ENCODE measurements at regions not wholly inside any gene's neighbourhood (a gene's known extent, or its start where the extent isn't known, plus 50 kb on each side); places are given as distances from the start of the nearest gene placed in this dataset.
"Not testable (repeated sequence)": the region's sequence is repeated elsewhere in the genome, so short reads cannot be mapped to it uniquely, and the experiment has no call there.

GRCh38 chr22:23471698-23472097 lies 108.4 kb downstream of the IGLL1 start:
- Histone ChIP-seq H3K4me3 (no peak overlapping the region), H3K9me3 (no peaks in the 10 kb centered on the region), H3K27me3 (no peaks in the 10 kb centered on the region), H3K4me1 (no peaks in the 10 kb centered on the region), H3K36me3 (no peaks in the 10 kb centered on the region), H3K27ac (no peak overlapping the region)
- intact Hi-C loops (cut with DNase I): no loop called here
- DNase-seq: no peak
- TF ChIP-seq POLR2A (IDR thresholded peaks at IDR 0.05) (no peak), EP300 (IDR thresholded peaks at IDR 0.05) (no peak), POLR2AphosphoS5 (IDR thresholded peaks at IDR 0.05) (no peak)
- TF ChIP-seq, protein P1, sequence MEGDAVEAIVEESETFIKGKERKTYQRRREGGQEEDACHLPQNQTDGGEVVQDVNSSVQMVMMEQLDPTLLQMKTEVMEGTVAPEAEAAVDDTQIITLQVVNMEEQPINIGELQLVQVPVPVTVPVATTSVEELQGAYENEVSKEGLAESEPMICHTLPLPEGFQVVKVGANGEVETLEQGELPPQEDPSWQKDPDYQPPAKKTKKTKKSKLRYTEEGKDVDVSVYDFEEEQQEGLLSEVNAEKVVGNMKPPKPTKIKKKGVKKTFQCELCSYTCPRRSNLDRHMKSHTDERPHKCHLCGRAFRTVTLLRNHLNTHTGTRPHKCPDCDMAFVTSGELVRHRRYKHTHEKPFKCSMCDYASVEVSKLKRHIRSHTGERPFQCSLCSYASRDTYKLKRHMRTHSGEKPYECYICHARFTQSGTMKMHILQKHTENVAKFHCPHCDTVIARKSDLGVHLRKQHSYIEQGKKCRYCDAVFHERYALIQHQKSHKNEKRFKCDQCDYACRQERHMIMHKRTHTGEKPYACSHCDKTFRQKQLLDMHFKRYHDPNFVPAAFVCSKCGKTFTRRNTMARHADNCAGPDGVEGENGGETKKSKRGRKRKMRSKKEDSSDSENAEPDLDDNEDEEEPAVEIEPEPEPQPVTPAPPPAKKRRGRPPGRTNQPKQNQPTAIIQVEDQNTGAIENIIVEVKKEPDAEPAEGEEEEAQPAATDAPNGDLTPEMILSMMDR (IDR thresholded peaks at IDR 0.05): no peak
- WGBS, 2 donors: 83 to 89% methylated on average over 3 of the region's 3 CpGs

DNA sequence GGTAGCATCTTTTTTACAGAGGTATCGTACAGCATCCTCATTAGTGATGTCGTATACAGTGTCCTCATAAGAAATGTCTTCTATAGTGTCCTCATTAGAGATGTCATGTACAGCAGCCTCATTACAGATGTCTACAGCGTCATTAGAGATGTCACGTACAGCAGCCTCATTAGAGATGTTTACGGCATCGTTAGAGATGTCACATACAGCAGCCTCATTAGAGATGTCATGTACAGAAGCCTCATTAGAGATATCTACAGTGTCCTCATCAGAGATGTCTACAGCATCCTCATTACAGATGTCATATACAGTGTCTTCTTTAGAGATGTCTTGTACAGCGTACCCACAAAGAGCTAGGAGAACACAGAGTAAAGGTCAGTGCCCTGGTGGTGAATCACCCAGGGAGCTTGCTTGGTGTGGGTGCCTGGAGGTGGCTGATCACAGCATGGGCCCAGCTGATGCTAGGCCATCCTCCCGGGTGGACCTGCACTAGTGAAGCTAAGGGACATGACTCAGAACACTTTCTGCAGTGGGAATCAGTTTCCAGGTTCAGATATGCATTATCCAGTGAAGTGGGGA lies 109.2 kb downstream of the IGLL1 start:
- no peak for DNase-seq
- 91 to 92% methylated on average over 8 of the region's 8 CpGs for WGBS, 2 donors
- intact Hi-C loops (cut with DNase I): no loop called here
- H3K27ac ChIP-seq: no peak overlapping the region
- TF ChIP-seq POLR2A (IDR thresholded peaks at IDR 0.05) (no peak), POLR2AphosphoS5 (IDR thresholded peaks at IDR 0.05) (no peak), EP300 (IDR thresholded peaks at IDR 0.05) (no peak)
- TF ChIP-seq, protein P1 (IDR thresholded peaks at IDR 0.05): no peak
- H3K4me3 ChIP-seq: no peak overlapping the region
- H3K9me3 ChIP-seq: no peaks in the 10 kb centered on the region
- no peaks in the 10 kb centered on the region for H3K27me3 ChIP-seq
- H3K36me3 ChIP-seq: no peaks in the 10 kb centered on the region
- no peaks in the 10 kb centered on the region for H3K4me1 ChIP-seq

- no peak for DNase-seq
- Histone ChIP-seq H3K4me3 (no peak overlapping the region), H3K27me3 (no peaks in the 10 kb centered on the region), H3K4me1 (peaks cover 0 to 2% (median 0%) of the 10 kb centered on the region in 4 donors), H3K27ac (no peak overlapping the region), H3K36me3 (no peaks in the 10 kb centered on the region), H3K9me3 (no peaks in the 10 kb centered on the region)
- TF ChIP-seq EP300 (IDR thresholded peaks at IDR 0.05) (no peak), POLR2A (IDR thresholded peaks at IDR 0.05) (no peak), POLR2AphosphoS5 (IDR thresholded peaks at IDR 0.05) (no peak)
- TF ChIP-seq, protein P1 (IDR thresholded peaks at IDR 0.05): no peak
- intact Hi-C loops (cut with DNase I): no loop called here
Observed at GRCh38 chr22:23467721-23468294, 112.3 kb downstream of the IGLL1 start.

- TF ChIP-seq, protein P1 (IDR thresholded peaks at IDR 0.05): no peak
- TF ChIP-seq POLR2AphosphoS5 (IDR thresholded peaks at IDR 0.05) (no peak), POLR2A (IDR thresholded peaks at IDR 0.05) (no peak), EP300 (IDR thresholded peaks at IDR 0.05) (no peak)
- H3K9me3 ChIP-seq: no peaks in the 10 kb centered on the region
- intact Hi-C loops (cut with DNase I): no loop called here
- WGBS, 2 donors: 88 to 92% methylated on average over 7 of the region's 7 CpGs
- no peak overlapping the region for H3K4me3 ChIP-seq
- H3K27ac ChIP-seq: no peak overlapping the region
- H3K36me3 ChIP-seq: no peaks in the 10 kb centered on the region
- no peaks in the 10 kb centered on the region for H3K27me3 ChIP-seq
- DNase-seq: no peak
- peaks cover 0 to 2% (median 0%) of the 10 kb centered on the region in 4 donors for H3K4me1 ChIP-seq
Observed at GRCh38 chr22:23466351-23466750, 113.7 kb downstream of the IGLL1 start.

- 70 to 85% methylated on average over 6 of the region's 6 CpGs for WGBS, 2 donors
- H3K36me3 ChIP-seq; H3K27me3 ChIP-seq; H3K4me1 ChIP-seq; intact Hi-C loops (cut with DNase I); H3K4me3 ChIP-seq; H3K27ac ChIP-seq; H3K9me3 ChIP-seq; DNase-seq: not testable (repeated sequence)
Observed at GRCh38 chr22:23464796-23465195, 115.3 kb downstream of the IGLL1 start.

- intact Hi-C loops (cut with DNase I); H3K4me1 ChIP-seq; DNase-seq; H3K36me3 ChIP-seq; H3K4me3 ChIP-seq; H3K9me3 ChIP-seq; H3K27ac ChIP-seq: not testable (repeated sequence)
- peaks cover 0 to 19% (median 3%) of the 10 kb centered on the region in 3 donors for H3K27me3 ChIP-seq
- WGBS, 2 donors: 52 to 82% methylated on average over 24 of the region's 24 CpGs
Observed at GRCh38 chr22:23460517-23461031, 119.5 kb downstream of the IGLL1 start.

- H3K27ac ChIP-seq; H3K9me3 ChIP-seq; H3K4me3 ChIP-seq; DNase-seq; H3K4me1 ChIP-seq; H3K36me3 ChIP-seq; intact Hi-C loops (cut with DNase I): not testable (repeated sequence)
- 77 to 87% methylated on average over 24 of the region's 24 CpGs for WGBS, 2 donors
- peaks cover 0 to 19% (median 3%) of the 10 kb centered on the region in 3 donors for H3K27me3 ChIP-seq
Observed at GRCh38 chr22:23459645-23460516, 120.2 kb downstream of the IGLL1 start.

Measured in sigmoid colon (tissue), 6 donors.